NK-92 treated with Interleukin-12 subunit alpha and Interleukin-12 subunit beta, amount 100 ng/mL, for 24 hours (cell line): ENCODE measurements at regions not wholly inside any gene's neighbourhood (a gene's known extent, or its start where the extent isn't known, plus 50 kb on each side); places are given as distances from the start of the nearest gene placed in this dataset.

Experiments
- DNase-seq: peaks from one replicate; lab custom pipeline; 2025; lab: John Stamatoyannopoulos, UW

DNA sequence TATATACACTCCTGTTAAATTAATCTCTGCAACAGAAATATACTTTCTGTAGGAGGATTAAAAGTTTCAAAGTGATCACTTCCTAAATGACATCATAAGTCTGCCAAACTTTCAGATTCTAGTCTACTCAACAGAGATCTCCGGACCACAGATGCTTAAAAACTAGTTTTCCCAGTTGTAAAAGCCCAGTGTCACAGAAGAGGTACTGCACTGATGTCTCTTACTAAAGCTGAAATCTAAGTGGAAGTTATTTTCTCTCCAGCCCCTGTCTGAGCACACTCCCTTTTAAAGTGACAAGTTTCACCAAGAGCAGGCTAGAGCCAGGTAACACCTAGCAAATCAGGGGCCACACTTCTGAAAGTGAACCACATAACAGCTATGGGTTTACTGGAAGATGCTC is 71.6 kb upstream of the DST start:
- DNase-seq, result no peak

DNA sequence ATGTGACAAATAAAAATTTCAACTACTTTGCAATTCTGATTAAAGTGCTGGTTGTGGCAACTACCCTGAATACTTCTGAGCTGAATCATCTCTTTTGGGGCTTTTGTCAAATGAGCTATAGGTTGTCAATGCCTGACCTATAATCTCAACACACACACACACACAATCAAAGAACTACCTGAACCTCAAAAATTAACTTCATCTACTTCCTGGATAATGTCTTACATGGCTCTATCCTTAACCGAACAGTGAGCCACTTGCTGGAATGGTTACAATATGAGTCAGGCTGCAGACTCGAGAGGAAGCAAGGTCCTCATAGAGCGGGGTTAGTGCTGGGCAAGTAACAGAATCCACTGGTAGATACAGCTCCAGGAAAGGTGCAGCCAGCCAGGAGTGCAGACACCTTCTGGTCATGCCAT is 70.6 kb upstream of the DST start:
- DNase-seq, result no peak

GRCh38 chr6:56710967-56711366 is 68.3 kb upstream of the DST start:
- DNase-seq, result no peak

- DNase-seq, result no peak
Measured at GRCh38 chr6:56709650-56710049, 67.0 kb upstream of the DST start.

GRCh38 chr6:56708810-56709597 is 66.3 kb upstream of the DST start:
- no peak for DNase-seq

DNA sequence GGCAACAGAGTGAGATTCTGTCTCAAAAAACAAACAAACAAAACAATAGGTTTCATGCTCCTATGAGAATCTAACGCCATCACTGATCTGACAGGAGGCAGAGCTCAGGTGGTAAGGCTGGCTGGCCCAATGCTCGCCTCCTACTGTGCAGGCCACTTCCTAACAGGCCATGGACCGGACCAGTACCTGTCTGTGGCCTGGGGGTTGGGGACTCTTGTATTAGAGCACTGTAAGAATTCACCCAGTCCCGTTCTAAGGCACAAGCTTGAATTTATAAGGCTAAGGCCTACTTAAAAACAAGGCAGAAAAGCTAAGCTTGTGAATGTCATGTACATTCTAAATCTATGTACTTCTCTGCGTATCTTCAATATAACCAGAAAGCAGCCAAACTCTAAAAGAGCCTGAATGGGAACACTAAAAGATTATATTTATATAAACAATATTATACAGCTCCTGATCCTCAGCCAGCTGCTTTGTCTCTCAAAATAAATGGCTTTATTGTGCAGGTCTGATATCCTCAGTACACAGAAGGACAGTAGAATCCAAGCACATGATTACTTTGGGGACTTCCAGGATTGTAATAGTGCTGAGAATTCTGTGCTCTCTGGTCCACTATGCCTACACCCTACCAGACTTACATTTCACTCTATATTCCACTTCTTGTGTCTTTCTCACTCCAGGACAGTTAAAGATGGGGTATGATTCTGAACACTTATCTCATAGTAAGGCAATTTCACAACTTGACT is 64.5 kb upstream of the DST start:
- no peak for DNase-seq

DNA sequence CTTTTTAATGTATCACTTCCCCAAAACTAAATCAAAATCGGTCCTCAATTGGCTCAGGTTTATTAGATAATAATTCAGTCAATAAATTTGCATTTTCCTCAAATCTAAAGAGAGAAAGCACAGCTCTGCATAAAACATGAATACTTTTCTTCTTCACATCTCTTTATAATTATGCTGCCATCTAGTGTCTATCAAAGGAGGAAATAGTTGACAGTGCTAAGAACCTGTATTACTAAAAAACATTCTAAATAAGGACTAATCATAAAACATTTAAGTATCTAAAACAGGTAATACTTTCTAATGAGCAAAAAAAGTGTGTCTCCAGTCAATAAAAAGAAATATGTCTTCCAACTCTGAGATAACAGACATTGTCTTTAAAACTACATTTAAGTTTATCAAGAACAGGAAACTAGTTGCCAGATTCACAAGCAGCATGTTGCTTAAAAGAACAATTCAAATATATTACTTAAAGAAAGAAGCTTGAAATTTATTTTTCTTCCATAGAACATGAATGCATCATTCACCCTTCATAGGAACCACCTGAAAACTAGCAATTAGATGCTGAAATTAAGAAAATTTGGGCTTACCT is 56.5 kb upstream of the DST start:
- DNase-seq, result no peak

- DNase-seq, result no peak
Measured at GRCh38 chr6:56695702-56696101, 53.0 kb upstream of the DST start.

DNA sequence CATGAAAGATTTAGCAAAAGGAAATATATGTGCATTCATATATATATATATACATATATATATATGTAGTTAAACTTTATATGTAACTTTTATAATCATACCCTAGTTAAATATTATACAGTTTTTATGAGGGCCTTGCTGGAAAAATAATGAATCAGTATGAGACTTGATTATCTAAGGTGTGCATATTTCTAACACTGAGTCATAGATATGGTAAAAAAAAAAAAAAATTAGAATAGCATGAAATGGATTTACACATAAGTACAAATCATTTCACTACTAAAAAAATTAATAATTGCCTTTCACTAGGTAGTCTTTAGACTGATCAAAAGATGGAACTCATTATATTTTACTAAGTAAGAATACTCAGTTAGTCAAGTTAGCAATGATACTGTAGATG is 51.3 kb upstream of the DST start:
- DNase-seq, result no peak

GRCh38 chr6:56693246-56693607 is 50.5 kb upstream of the DST start:
- no peak for DNase-seq

GRCh38 chr6:56692523-56693245 is 50.0 kb upstream of the DST start:
- no peak for DNase-seq
